ENCODE measurements at regions not wholly inside any gene's neighbourhood (a gene's known extent, or its start where the extent isn't known, plus 50 kb on each side); places are given as distances from the start of the nearest gene placed in this dataset.

- Mint-ChIP-seq H3K4me3 (ENCODE audit: unreplicated experiment) (no peak overlapping the region), H3K27ac (ENCODE audit: unreplicated experiment) (no peak overlapping the region), H3K4me1 (ENCODE audit: unreplicated experiment) (no peaks in the 10 kb centered on the region), H3K27me3 (ENCODE audit: unreplicated experiment) (no peaks in the 10 kb centered on the region), H3K9me3 (ENCODE audit: unreplicated experiment) (peaks cover 17% of the 10 kb centered on the region), H3K36me3 (ENCODE audit: unreplicated experiment) (no peaks in the 10 kb centered on the region)
- TF ChIP-seq CTCF (IDR thresholded peaks at IDR 0.05): no peak
- no peak for DNase-seq (ENCODE audit: extremely low spot score, unreplicated experiment)
These were observed 290.8 kb upstream of the NOVA1 start for GRCh38 chr14:26888592-26888991.

GRCh38 chr14:26896447-26896846, 298.6 kb upstream of the NOVA1 start:
- Mint-ChIP-seq H3K4me1 (ENCODE audit: unreplicated experiment) (no peaks in the 10 kb centered on the region), H3K27ac (ENCODE audit: unreplicated experiment) (no peak overlapping the region), H3K36me3 (ENCODE audit: unreplicated experiment) (peaks cover 3% of the 10 kb centered on the region), H3K9me3 (ENCODE audit: unreplicated experiment) (peaks cover 14% of the 10 kb centered on the region), H3K4me3 (ENCODE audit: unreplicated experiment) (no peak overlapping the region), H3K27me3 (ENCODE audit: unreplicated experiment) (no peaks in the 10 kb centered on the region)
- DNase-seq (ENCODE audit: extremely low spot score, unreplicated experiment): no peak
- no peak for TF ChIP-seq CTCF (IDR thresholded peaks at IDR 0.05)

- no peak overlapping the region for H3K27ac Mint-ChIP-seq (ENCODE audit: unreplicated experiment)
- no peak for TF ChIP-seq CTCF (IDR thresholded peaks at IDR 0.05)
- no peaks in the 10 kb centered on the region for H3K27me3 Mint-ChIP-seq (ENCODE audit: unreplicated experiment)
- H3K36me3 Mint-ChIP-seq (ENCODE audit: unreplicated experiment): peaks cover 3% of the 10 kb centered on the region
- H3K4me1 Mint-ChIP-seq (ENCODE audit: unreplicated experiment): no peaks in the 10 kb centered on the region
- peaks cover 18% of the 10 kb centered on the region for H3K9me3 Mint-ChIP-seq (ENCODE audit: unreplicated experiment)
- no peak overlapping the region for H3K4me3 Mint-ChIP-seq (ENCODE audit: unreplicated experiment)
- DNase-seq (ENCODE audit: extremely low spot score, unreplicated experiment): no peak
These were observed 299.4 kb upstream of the NOVA1 start for GRCh38 chr14:26897196-26897595.

GRCh38 chr14:26905229-26905628, 307.4 kb upstream of the NOVA1 start:
- H3K9me3 Mint-ChIP-seq (ENCODE audit: unreplicated experiment): peaks cover 12% of the 10 kb centered on the region
- peaks cover under 1% of the 10 kb centered on the region for H3K36me3 Mint-ChIP-seq (ENCODE audit: unreplicated experiment)
- DNase-seq (ENCODE audit: extremely low spot score, unreplicated experiment): no peak
- no peak overlapping the region for H3K27ac Mint-ChIP-seq (ENCODE audit: unreplicated experiment)
- no peaks in the 10 kb centered on the region for H3K27me3 Mint-ChIP-seq (ENCODE audit: unreplicated experiment)
- no peak for TF ChIP-seq CTCF (IDR thresholded peaks at IDR 0.05)
- H3K4me3 Mint-ChIP-seq (ENCODE audit: unreplicated experiment): no peak overlapping the region
- no peaks in the 10 kb centered on the region for H3K4me1 Mint-ChIP-seq (ENCODE audit: unreplicated experiment)

- no peak overlapping the region for H3K4me3 Mint-ChIP-seq (ENCODE audit: unreplicated experiment)
These were observed 316.0 kb upstream of the NOVA1 start for GRCh38 chr14:26913786-26914185.

More at GRCh38 chr14:26913786-26914185, 316.0 kb upstream of the NOVA1 start:
- Mint-ChIP-seq H3K27me3 (ENCODE audit: unreplicated experiment) (no peaks in the 10 kb centered on the region), H3K9me3 (ENCODE audit: unreplicated experiment) (no peaks in the 10 kb centered on the region), H3K27ac (ENCODE audit: unreplicated experiment) (no peak overlapping the region), H3K36me3 (ENCODE audit: unreplicated experiment) (no peaks in the 10 kb centered on the region), H3K4me1 (ENCODE audit: unreplicated experiment) (no peaks in the 10 kb centered on the region)
- no peak for TF ChIP-seq CTCF (IDR thresholded peaks at IDR 0.05)
- DNase-seq (ENCODE audit: extremely low spot score, unreplicated experiment): no peak

All from osteocyte (in vitro differentiated cells).